Peyer's patch (tissue), 4 donors: ENCODE measurements at regions not wholly inside any gene's neighbourhood (a gene's known extent, or its start where the extent isn't known, plus 50 kb on each side); places are given as distances from the start of the nearest gene placed in this dataset.
"Not testable (repeated sequence)": the region's sequence is repeated elsewhere in the genome, so short reads cannot be mapped to it uniquely, and the experiment has no call there.

ENCODE experiments used
- DNase-seq, 3 donors: peaks; one replicate each; pipeline ENCODE4 v3.0.0-alpha.2; 2017 to 2019
- H3K27ac ChIP-seq, 4 donors: fragments of 200-600 bp; sonication (generic); one replicate each; pipeline ENCODE4 v1.5.1; 2016 to 2019
- H3K27me3 ChIP-seq, 2 donors: fragments of 200-600 bp; sonication (generic); one replicate each; pipeline ENCODE4 v1.5.1; 2019
- H3K36me3 ChIP-seq, 3 donors: fragments of 200-600 bp; sonication (generic); one replicate each; pipeline ENCODE4 v1.5.1; 2016 to 2019
- H3K4me1 ChIP-seq, 4 donors: fragments of 200-600 bp; sonication (generic); one replicate each; pipeline ENCODE4 v1.5.1; 2016 to 2019
- H3K4me3 ChIP-seq, 4 donors: fragments of 200-600 bp; sonication (generic); 1 replicate in 3 of 4; 2 replicates in 1 of 4; pipeline ENCODE4 v1.5.1; 2016 to 2019; ENCODE audit warnings: mild to moderate bottlenecking in 1 of 4
- H3K9me3 ChIP-seq, 4 donors: fragments of 200-600 bp; sonication (generic); one replicate each; pipeline ENCODE4 v1.5.1; 2016 to 2019; ENCODE audit warnings: mild to moderate bottlenecking in 1 of 4
- POLR2A ChIP-seq, 2 donors: fragments of 450-650 bp; IDR thresholded peaks; one replicate each; pipeline ENCODE4 v1.5.1; 2017; ENCODE audit warnings: antibody characterized with exemption in 2 of 2, mild to moderate bottlenecking in 2 of 2, moderate library complexity in 2 of 2
- TF ChIP-seq, protein P1 (sequence below), 6 experiments: fragments of 450-650 bp in 4 of 6; fragments of 200-600 bp in 2 of 6; sonication (generic) in 1 of 6; IDR thresholded peaks; one replicate each; pipeline ENCODE4 v1.5.1; 2017 to 2019; ENCODE audit warnings: antibody characterized with exemption in 6 of 6, mild to moderate bottlenecking in 3 of 6, moderate library complexity in 1 of 6

DNA sequence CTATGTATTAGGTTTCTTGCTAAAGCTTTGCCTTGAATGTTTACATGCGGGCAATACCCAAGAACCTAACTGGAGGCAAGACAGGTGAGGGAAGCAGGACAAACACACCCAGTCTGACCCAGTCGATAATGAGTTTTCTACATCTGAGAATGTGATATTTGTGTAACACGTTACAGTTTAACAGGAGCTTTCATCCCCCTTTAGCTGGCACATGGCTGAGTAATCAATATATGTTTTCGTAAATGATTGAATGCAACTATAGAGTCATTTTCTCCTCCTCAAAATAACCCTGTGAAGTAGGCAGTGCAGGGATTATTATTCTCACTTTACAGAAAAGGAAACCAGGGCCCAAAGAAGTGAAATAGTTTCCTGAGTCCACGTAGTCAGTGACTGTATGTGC, 84.7 kb upstream of the HTR4 start:
- H3K4me3 ChIP-seq = no peak overlapping the region
- no peaks in the 10 kb centered on the region for H3K27me3 ChIP-seq
- DNase-seq = no peak
- TF ChIP-seq POLR2A (IDR thresholded peaks at IDR 0.05) = no peak
- TF ChIP-seq, protein P1, sequence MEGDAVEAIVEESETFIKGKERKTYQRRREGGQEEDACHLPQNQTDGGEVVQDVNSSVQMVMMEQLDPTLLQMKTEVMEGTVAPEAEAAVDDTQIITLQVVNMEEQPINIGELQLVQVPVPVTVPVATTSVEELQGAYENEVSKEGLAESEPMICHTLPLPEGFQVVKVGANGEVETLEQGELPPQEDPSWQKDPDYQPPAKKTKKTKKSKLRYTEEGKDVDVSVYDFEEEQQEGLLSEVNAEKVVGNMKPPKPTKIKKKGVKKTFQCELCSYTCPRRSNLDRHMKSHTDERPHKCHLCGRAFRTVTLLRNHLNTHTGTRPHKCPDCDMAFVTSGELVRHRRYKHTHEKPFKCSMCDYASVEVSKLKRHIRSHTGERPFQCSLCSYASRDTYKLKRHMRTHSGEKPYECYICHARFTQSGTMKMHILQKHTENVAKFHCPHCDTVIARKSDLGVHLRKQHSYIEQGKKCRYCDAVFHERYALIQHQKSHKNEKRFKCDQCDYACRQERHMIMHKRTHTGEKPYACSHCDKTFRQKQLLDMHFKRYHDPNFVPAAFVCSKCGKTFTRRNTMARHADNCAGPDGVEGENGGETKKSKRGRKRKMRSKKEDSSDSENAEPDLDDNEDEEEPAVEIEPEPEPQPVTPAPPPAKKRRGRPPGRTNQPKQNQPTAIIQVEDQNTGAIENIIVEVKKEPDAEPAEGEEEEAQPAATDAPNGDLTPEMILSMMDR (IDR thresholded peaks at IDR 0.05) = no peak
- no peaks in the 10 kb centered on the region for H3K36me3 ChIP-seq
- H3K4me1 ChIP-seq = peaks cover 0 to 4% (median 0%) of the 10 kb centered on the region in 4 donors
- H3K27ac ChIP-seq = no peak overlapping the region
- no peaks in the 10 kb centered on the region for H3K9me3 ChIP-seq

GRCh38 chr5:148739524-148739923, 85.2 kb upstream of the HTR4 start:
- DNase-seq = no peak
- Histone ChIP-seq H3K27me3 (no peaks in the 10 kb centered on the region), H3K27ac (no peak overlapping the region), H3K36me3 (no peaks in the 10 kb centered on the region), H3K4me3 (no peak overlapping the region), H3K4me1 (peaks cover 0 to 4% (median 0%) of the 10 kb centered on the region in 4 donors), H3K9me3 (no peaks in the 10 kb centered on the region)
- TF ChIP-seq POLR2A (IDR thresholded peaks at IDR 0.05) = no peak
- TF ChIP-seq, protein P1 (IDR thresholded peaks at IDR 0.05) = no peak

DNA sequence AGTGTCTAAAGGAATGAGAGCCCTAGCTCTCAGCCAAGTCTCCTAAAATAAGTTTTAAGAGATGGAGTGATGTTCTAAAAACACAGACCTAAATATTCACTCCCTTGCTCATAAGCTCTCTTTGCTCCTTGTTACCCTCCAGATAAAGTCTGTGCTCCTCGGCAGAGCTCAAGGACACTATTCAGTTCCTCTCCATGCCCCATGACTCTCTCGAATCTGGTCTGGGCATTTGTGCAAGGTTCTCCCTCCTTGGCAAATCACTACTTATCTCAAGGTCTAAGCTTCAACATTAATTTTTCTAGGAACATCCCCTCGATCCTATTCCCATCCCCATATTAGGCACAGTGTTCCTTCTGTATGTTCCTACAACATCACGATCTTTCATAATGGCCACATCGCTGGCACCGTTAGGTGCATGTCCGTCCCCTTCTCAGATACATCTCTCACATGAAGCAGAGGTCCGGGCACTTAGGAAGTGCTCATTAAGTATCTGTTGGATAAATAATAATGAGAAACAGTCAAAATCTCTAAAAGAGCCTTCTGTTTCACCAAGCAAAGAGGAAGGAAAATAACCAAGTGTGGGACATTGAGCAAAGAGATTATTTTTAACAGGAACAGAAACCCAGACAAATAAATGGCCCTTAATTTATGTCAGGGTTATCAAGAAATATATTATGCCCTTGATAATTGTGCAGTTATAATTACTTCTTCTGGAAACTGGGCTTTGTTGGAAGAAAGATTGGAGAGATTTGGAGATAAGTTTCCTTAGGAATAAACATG, 85.9 kb upstream of the HTR4 start:
- Histone ChIP-seq H3K4me3 (no peak overlapping the region), H3K9me3 (no peaks in the 10 kb centered on the region), H3K36me3 (no peaks in the 10 kb centered on the region), H3K27me3 (no peaks in the 10 kb centered on the region), H3K4me1 (peaks cover 0 to 4% (median 0%) of the 10 kb centered on the region in 4 donors), H3K27ac (no peak overlapping the region)
- TF ChIP-seq, protein P1 (IDR thresholded peaks at IDR 0.05) = no peak
- no peak for TF ChIP-seq POLR2A (IDR thresholded peaks at IDR 0.05)
- DNase-seq = no peak

DNA sequence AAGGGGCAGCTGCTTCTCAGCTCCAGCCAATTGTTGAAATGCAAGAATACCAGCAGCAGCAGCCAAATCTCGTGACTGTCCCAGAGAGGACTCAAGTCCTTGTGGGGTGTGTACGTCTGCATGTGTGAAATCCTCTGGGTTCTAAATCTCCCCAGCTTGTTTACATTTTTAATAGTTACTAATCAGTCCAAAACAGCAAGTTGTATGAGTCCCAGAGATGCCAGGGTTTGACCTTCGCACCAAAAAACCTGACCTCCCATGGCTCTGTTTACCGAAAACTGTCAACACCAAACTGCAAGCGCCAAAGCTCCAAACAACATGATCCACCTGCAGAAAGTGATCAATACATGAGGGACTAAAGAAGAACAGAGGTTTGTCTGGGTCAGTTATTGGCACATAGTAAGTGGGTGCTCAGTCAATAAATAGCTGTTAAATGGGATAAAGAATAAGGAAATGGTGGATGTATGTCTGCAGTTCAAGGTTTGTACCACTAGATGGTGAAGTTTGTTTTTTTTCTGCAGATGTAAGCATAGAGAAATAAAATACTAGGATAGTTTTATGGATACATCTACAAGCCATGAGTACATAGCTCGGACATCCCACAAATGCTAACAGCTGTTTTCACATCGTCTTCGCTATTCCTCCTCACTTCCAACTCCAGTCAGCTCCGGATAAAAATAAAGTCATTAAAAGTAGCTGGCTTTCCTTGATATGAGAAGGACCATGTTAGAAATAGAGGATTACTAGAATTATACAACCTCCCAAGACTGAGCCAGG, 85.3 kb upstream of the ADRB2 start:
- Histone ChIP-seq H3K27me3 (no peaks in the 10 kb centered on the region), H3K36me3 (no peaks in the 10 kb centered on the region), H3K4me3 (no peak overlapping the region), H3K4me1 (peaks cover 0 to 4% (median 0%) of the 10 kb centered on the region in 4 donors), H3K27ac (no peak overlapping the region), H3K9me3 (no peaks in the 10 kb centered on the region)
- no peak for DNase-seq
- TF ChIP-seq POLR2A (IDR thresholded peaks at IDR 0.05) = no peak
- TF ChIP-seq, protein P1 (IDR thresholded peaks at IDR 0.05) = peak; percentile 63 to 92 (median 86)

DNA sequence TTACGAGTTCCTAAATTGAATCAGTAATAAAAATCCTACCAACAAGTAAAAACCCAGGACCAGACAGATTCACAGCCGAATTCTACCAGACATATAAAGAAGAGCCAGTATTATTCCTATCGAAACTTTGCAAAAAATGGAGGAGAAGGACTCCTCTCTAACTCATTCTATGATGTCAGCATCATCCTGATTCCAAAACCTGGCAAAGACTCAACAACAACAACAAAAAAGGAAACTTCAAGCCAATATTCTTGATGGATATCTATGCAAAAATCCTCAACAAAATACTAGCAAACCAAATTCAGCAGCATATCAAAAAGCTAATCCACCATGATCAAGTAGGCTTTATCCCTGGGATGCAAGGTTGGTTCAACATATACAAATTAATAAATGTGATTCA, 84.6 kb upstream of the ADRB2 start:
- not testable (repeated sequence) for H3K27ac ChIP-seq

GRCh38 chr5:148744380-148744779, 82.0 kb upstream of the ADRB2 start:
- not testable (repeated sequence) for H3K36me3 ChIP-seq, DNase-seq

More for the DNA sequence above, 84.6 kb upstream of the ADRB2 start:
- H3K4me1 ChIP-seq, H3K27me3 ChIP-seq, H3K4me3 ChIP-seq, H3K9me3 ChIP-seq, H3K36me3 ChIP-seq, DNase-seq: not testable (repeated sequence)

More at GRCh38 chr5:148744380-148744779, 82.0 kb upstream of the ADRB2 start:
- not testable (repeated sequence) for H3K27ac ChIP-seq, H3K4me1 ChIP-seq, H3K27me3 ChIP-seq, H3K4me3 ChIP-seq, H3K9me3 ChIP-seq
